ENCODE measurements at regions not wholly inside any gene's neighbourhood (a gene's known extent, or its start where the extent isn't known, plus 50 kb on each side); places are given as distances from the start of the nearest gene placed in this dataset.

- TF ChIP-seq, protein P1, sequence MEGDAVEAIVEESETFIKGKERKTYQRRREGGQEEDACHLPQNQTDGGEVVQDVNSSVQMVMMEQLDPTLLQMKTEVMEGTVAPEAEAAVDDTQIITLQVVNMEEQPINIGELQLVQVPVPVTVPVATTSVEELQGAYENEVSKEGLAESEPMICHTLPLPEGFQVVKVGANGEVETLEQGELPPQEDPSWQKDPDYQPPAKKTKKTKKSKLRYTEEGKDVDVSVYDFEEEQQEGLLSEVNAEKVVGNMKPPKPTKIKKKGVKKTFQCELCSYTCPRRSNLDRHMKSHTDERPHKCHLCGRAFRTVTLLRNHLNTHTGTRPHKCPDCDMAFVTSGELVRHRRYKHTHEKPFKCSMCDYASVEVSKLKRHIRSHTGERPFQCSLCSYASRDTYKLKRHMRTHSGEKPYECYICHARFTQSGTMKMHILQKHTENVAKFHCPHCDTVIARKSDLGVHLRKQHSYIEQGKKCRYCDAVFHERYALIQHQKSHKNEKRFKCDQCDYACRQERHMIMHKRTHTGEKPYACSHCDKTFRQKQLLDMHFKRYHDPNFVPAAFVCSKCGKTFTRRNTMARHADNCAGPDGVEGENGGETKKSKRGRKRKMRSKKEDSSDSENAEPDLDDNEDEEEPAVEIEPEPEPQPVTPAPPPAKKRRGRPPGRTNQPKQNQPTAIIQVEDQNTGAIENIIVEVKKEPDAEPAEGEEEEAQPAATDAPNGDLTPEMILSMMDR (IDR thresholded peaks at IDR 0.05; ENCODE audit: low read depth, low read length) = no peak
- TF ChIP-seq EZH2phosphoT487 (IDR thresholded peaks at IDR 0.05; ENCODE audit: low read depth) = no peak
Observed at GRCh38 chr11:134503100-134503499, 91.1 kb upstream of the B3GAT1 start.
